GM23338 (cell line): ENCODE measurements at regions not wholly inside any gene's neighbourhood (a gene's known extent, or its start where the extent isn't known, plus 50 kb on each side); places are given as distances from the start of the nearest gene placed in this dataset.

Source experiments
- ATAC-seq: fragments of 200-7000 bp; cut with Tn5 transposase; 3 replicates; pipeline ENCODE4 v1.9.1; 2020
- DNase-seq: peaks from one replicate; pipeline ENCODE4 v3.0.0-alpha.2; 2015; ENCODE audit warnings: low spot score
- H2AFZ ChIP-seq: fragments of 200-600 bp; sonication (generic); 2 replicates; pipeline ENCODE4 v1.8.0; 2016; ENCODE audit warnings: antibody characterized with exemption, mild to moderate bottlenecking, moderate library complexity
- H3F3A ChIP-seq: fragments of 200-600 bp; sonication (generic); replicated peaks from 2 replicates; pipeline ENCODE4 v1.8.0; 2017; ENCODE audit warnings: antibody characterized with exemption, mixed run types, low read depth
- H3K27ac ChIP-seq: fragments of 200-600 bp; sonication (generic); 2 replicates; pipeline ENCODE4 v1.6.1; 2016; ENCODE audit warnings: low read depth
- H3K27me3 ChIP-seq: fragments of 200-600 bp; sonication (generic); 2 replicates; pipeline ENCODE4 v1.8.0; 2016; ENCODE audit warnings: mild to moderate bottlenecking, mixed run types, moderate library complexity; ENCODE audit not compliant: insufficient read depth
- H3K36me3 ChIP-seq: fragments of 200-600 bp; sonication (generic); 2 replicates; pipeline ENCODE4 v1.8.0; 2016; ENCODE audit warnings: mild to moderate bottlenecking; ENCODE audit not compliant: insufficient read depth
- H3K4me1 ChIP-seq: fragments of 200-600 bp; sonication (generic); 2 replicates; pipeline ENCODE4 v1.8.0; 2016; ENCODE audit warnings: mild to moderate bottlenecking, moderate library complexity; ENCODE audit not compliant: insufficient read depth
- H3K4me2 ChIP-seq: fragments of 200-600 bp; sonication (generic); 2 replicates; pipeline ENCODE4 v1.7.1; 2017; ENCODE audit warnings: mixed run types
- H3K4me3 ChIP-seq: fragments of 200-600 bp; sonication (generic); 2 replicates; pipeline ENCODE4 v1.6.1; 2016; ENCODE audit warnings: mixed run types
- H3K79me2 ChIP-seq: fragments of 200-600 bp; sonication (generic); replicated peaks from 2 replicates; pipeline ENCODE4 v1.8.0; 2017; ENCODE audit warnings: mild to moderate bottlenecking; ENCODE audit not compliant: insufficient read depth
- H3K9me2 ChIP-seq: fragments of 200-600 bp; sonication (generic); 2 replicates; pipeline ENCODE4 v1.8.0; 2017; ENCODE audit not compliant: insufficient read depth
- H4K20me1 ChIP-seq: fragments of 200-600 bp; sonication (generic); replicated peaks from 2 replicates; pipeline ENCODE4 v1.8.0; 2017; ENCODE audit warnings: mild to moderate bottlenecking; ENCODE audit not compliant: insufficient read depth
- H3K27ac Mint-ChIP-seq: 2 replicates; pipeline ENCODE4 v1.8.0; 2020; ENCODE audit warnings: inconsistent platforms, mild to moderate bottlenecking, moderate library complexity, mixed read lengths
- H3K27me3 Mint-ChIP-seq: 3 replicates; pipeline ENCODE4 v1.8.0; 2022; ENCODE audit warnings: low read depth, mild to moderate bottlenecking, moderate library complexity, mixed read lengths, inconsistent platforms; ENCODE audit not compliant: insufficient read depth, poor library complexity
- H3K36me3 Mint-ChIP-seq: 3 replicates; pipeline ENCODE4 v1.8.0; 2021; ENCODE audit warnings: low read depth, mild to moderate bottlenecking, inconsistent platforms, moderate library complexity, mixed read lengths
- H3K4me1 Mint-ChIP-seq: 3 replicates; pipeline ENCODE4 v1.8.0; 2020; ENCODE audit warnings: mild to moderate bottlenecking, inconsistent platforms, mixed read lengths
- H3K4me3 Mint-ChIP-seq: 3 replicates; pipeline ENCODE4 v1.8.0; 2021; ENCODE audit warnings: moderate library complexity, mild to moderate bottlenecking, inconsistent platforms, mixed read lengths
- H3K9me3 Mint-ChIP-seq: 3 replicates; pipeline ENCODE4 v1.8.0; 2020; ENCODE audit warnings: moderate library complexity, mild to moderate bottlenecking, inconsistent platforms, mixed read lengths
- CREB1 ChIP-seq: fragments of 250-450 bp; sonication (Bioruptor Pico); IDR thresholded peaks from 2 replicates; pipeline ENCODE4 v1.5.0; 2020; ENCODE audit warnings: low read depth, mild to moderate bottlenecking, moderate library complexity
- CTCF ChIP-seq, 2 experiments: fragments of 200-600 bp in 1 of 2; sonication (generic) in 1 of 2; conservative IDR thresholded peaks; 2 replicates each; pipeline versions ENCODE4 v1.5.1 to v1.6.1; 2016 to 2017; ENCODE audit warnings: antibody characterized with exemption in 2 of 2, low read depth in 2 of 2, mild to moderate bottlenecking in 2 of 2, moderate library complexity in 1 of 2
- EZH2 ChIP-seq: fragments of 200-600 bp; sonication (generic); IDR thresholded peaks from one replicate; pipeline ENCODE4 v1.8.0; 2017; ENCODE audit warnings: antibody characterized with exemption, mild to moderate bottlenecking, low read depth; ENCODE audit not compliant: unreplicated experiment
- EZH2phosphoT487 ChIP-seq: fragments of 200-600 bp; sonication (generic); IDR thresholded peaks from one replicate; pipeline ENCODE4 v1.8.1; 2018; ENCODE audit warnings: antibody characterized with exemption; ENCODE audit not compliant: unreplicated experiment
- JUNB ChIP-seq: IDR thresholded peaks from one replicate; pipeline ENCODE4 v1.6.1; 2016; ENCODE audit warnings: antibody characterized with exemption; ENCODE audit not compliant: unreplicated experiment
- POLR2AphosphoS5 ChIP-seq: IDR thresholded peaks from 2 replicates; pipeline ENCODE4 v1.6.1; 2016; ENCODE audit warnings: antibody characterized with exemption, low read depth
- ZNF331 ChIP-seq: fragments of 250-450 bp; sonication (Bioruptor Pico); IDR thresholded peaks from 2 replicates; pipeline ENCODE4 v1.5.0; 2020; ENCODE audit warnings: low read depth, mild to moderate bottlenecking, moderate library complexity
- TF ChIP-seq, protein P1 (sequence below): fragments of 250-450 bp; sonication (Bioruptor Pico); IDR thresholded peaks from 2 replicates; pipeline ENCODE4 v1.5.0; 2020; ENCODE audit warnings: mild to moderate bottlenecking, moderate library complexity

DNA sequence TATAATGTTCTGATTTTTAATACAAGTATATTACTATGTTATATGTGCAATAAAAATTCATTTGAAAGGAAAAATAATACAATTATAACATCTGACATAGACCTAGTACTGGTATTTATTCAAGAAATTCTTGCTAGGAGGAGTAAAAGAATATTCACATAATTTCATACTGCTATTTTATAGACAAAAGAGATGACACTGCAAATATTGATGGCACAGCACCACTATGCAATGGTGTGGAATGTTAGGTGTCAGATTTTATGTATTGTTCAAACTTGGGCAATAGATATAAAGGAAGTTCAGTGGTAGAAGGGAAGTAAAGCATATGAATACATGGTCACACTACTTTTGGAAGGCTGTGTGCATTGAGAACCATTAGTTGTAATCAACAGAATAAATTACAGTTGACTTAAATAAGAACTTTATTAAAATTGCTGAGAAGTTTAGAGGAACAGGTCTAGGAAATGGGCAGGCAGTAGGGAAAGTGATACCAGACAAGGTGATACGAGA lies 143.9 kb downstream of the OR2K2 start (continued):
- TF ChIP-seq, protein P1, sequence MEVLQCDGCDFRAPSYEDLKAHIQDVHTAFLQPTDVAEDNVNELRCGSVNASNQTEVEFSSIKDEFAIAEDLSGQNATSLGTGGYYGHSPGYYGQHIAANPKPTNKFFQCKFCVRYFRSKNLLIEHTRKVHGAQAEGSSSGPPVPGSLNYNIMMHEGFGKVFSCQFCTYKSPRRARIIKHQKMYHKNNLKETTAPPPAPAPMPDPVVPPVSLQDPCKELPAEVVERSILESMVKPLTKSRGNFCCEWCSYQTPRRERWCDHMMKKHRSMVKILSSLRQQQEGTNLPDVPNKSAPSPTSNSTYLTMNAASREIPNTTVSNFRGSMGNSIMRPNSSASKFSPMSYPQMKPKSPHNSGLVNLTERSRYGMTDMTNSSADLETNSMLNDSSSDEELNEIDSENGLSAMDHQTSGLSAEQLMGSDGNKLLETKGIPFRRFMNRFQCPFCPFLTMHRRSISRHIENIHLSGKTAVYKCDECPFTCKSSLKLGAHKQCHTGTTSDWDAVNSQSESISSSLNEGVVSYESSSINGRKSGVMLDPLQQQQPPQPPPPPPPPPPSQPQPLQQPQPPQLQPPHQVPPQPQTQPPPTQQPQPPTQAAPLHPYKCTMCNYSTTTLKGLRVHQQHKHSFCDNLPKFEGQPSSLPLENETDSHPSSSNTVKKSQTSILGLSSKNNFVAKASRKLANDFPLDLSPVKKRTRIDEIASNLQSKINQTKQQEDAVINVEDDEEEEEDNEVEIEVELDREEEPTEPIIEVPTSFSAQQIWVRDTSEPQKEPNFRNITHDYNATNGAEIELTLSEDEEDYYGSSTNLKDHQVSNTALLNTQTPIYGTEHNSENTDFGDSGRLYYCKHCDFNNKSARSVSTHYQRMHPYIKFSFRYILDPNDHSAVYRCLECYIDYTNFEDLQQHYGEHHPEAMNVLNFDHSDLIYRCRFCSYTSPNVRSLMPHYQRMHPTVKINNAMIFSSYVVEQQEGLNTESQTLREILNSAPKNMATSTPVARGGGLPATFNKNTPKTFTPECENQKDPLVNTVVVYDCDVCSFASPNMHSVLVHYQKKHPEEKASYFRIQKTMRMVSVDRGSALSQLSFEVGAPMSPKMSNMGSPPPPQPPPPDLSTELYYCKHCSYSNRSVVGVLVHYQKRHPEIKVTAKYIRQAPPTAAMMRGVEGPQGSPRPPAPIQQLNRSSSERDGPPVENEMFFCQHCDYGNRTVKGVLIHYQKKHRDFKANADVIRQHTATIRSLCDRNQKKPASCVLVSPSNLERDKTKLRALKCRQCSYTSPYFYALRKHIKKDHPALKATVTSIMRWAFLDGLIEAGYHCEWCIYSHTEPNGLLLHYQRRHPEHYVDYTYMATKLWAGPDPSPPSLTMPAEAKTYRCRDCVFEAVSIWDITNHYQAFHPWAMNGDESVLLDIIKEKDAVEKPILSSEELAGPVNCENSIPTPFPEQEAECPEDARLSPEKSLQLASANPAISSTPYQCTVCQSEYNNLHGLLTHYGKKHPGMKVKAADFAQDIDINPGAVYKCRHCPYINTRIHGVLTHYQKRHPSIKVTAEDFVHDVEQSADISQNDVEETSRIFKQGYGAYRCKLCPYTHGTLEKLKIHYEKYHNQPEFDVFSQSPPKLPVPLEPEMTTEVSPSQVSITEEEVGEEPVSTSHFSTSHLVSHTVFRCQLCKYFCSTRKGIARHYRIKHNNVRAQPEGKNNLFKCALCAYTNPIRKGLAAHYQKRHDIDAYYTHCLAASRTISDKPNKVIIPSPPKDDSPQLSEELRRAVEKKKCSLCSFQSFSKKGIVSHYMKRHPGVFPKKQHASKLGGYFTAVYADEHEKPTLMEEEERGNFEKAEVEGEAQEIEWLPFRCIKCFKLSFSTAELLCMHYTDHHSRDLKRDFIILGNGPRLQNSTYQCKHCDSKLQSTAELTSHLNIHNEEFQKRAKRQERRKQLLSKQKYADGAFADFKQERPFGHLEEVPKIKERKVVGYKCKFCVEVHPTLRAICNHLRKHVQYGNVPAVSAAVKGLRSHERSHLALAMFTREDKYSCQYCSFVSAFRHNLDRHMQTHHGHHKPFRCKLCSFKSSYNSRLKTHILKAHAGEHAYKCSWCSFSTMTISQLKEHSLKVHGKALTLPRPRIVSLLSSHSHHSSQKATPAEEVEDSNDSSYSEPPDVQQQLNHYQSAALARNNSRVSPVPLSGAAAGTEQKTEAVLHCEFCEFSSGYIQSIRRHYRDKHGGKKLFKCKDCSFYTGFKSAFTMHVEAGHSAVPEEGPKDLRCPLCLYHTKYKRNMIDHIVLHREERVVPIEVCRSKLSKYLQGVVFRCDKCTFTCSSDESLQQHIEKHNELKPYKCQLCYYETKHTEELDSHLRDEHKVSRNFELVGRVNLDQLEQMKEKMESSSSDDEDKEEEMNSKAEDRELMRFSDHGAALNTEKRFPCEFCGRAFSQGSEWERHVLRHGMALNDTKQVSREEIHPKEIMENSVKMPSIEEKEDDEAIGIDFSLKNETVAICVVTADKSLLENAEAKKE (CRISPR knock-in tag) = no peak

- no peak overlapping the region for H3K27ac ChIP-seq
- no peaks in the 10 kb centered on the region for H3K4me1 ChIP-seq
- H3K9me2 ChIP-seq = no peaks in the 10 kb centered on the region
- H3K36me3 ChIP-seq = no peaks in the 10 kb centered on the region
- H3K27me3 ChIP-seq = no peaks in the 10 kb centered on the region
- ATAC-seq (no peak), DNase-seq (no peak)
- H3K36me3 Mint-ChIP-seq = no peaks in the 10 kb centered on the region
- H3K27ac Mint-ChIP-seq = no peak overlapping the region
- no peaks in the 10 kb centered on the region for H3K79me2 ChIP-seq
- no peak overlapping the region for H3K4me3 ChIP-seq
- H4K20me1 ChIP-seq = no peaks in the 10 kb centered on the region
- no peaks in the 10 kb centered on the region for H3F3A ChIP-seq
- no peak overlapping the region for H2AFZ ChIP-seq
- H3K9me3 Mint-ChIP-seq = no peaks in the 10 kb centered on the region; the same call in 2 of the 3 replicates
- no peak overlapping the region for H3K4me3 Mint-ChIP-seq
- peaks cover 3% of the 10 kb centered on the region for H3K27me3 Mint-ChIP-seq
- H3K4me1 Mint-ChIP-seq = peaks cover 7% of the 10 kb centered on the region
- H3K4me2 ChIP-seq = no peak overlapping the region
- TF ChIP-seq CTCF (conservative IDR thresholded peaks at IDR 0.05; ENCODE audit: low read depth in 2 of 2) (no peak), CREB1 (CRISPR knock-in tag) (no peak), JUNB (no peak), EZH2phosphoT487 (no peak), EZH2 (no peak), ZNF331 (CRISPR knock-in tag) (no peak), POLR2AphosphoS5 (no peak)
- TF ChIP-seq, protein P1 (CRISPR knock-in tag) = no peak
These were observed 142.5 kb upstream of the LPAR1 start for GRCh38 chr9:111180811-111181210.
